ENCODE measurements at regions not wholly inside any gene's neighbourhood (a gene's known extent, or its start where the extent isn't known, plus 50 kb on each side); places are given as distances from the start of the nearest gene placed in this dataset.

GRCh38 chr6:167730441-167730840, 96.3 kb upstream of the AFDN start:
- FAIRE-seq = no peak

DNA sequence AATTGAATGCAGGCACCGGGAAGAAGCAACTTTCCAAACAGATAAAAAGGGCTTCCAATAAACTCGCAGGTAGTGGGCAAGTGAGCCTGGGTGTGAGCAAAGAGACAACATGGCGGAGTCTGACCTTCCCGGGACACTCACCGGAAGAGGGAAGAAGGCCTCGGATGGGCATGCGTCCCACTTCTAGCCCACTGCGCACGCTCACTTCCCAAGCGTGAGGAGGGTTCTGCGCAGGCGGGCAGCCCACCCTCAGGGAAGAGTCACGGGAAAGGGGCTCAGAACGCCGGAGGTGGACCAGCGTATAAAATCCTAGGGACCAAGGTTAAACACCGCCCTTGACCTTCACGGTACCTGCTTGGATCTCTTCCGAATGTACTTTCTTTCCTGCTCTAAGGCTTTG, 95.5 kb upstream of the AFDN start:
- ChIA-PET CTCF (no interaction called here), POLR2A (no interaction called here)
- Histone ChIP-seq H3K9me3 (no peaks in the 10 kb centered on the region), H3K4me3 (no peak overlapping the region), H3K4me1 (peaks cover 4% of the 10 kb centered on the region; the same call in 1 of the 3 replicates), H3K4me2 (no peak overlapping the region), H3K27ac (no peak overlapping the region)
- no peak for TF ChIP-seq CTCF (IDR thresholded peaks at IDR 0.05)
- no peak for TF ChIP-seq CHD4 (IDR thresholded peaks at IDR 0.05; ENCODE audit: borderline replicate concordance)
- TF ChIP-seq JUNB (IDR thresholded peaks at IDR 0.05) = no peak
- ATAC-seq = no peak
- no peak for FAIRE-seq
- 60% methylated on average over 19 of the region's 19 CpGs for whole genome bisulfite sequencing (ENCODE audit: missing lambda C conversion rate)
- no peak for DNase-seq (ENCODE audit: low read depth in 1 of 2, low spot score in 1 of 2)

More at GRCh38 chr6:167730441-167730840, 96.3 kb upstream of the AFDN start:
- ChIA-PET POLR2A (no interaction called here), CTCF (no interaction called here)
- H3K4me1 ChIP-seq = peaks cover under 1% of the 10 kb centered on the region; the same call in 1 of the 3 replicates
- H3K9me3 ChIP-seq = no peaks in the 10 kb centered on the region
- no peak overlapping the region for H3K4me3 ChIP-seq
- ATAC-seq = no peak
- WGBS (ENCODE audit: missing lambda C conversion rate) = 74% methylated on average over 9 of the region's 15 CpGs
- DNase-seq (ENCODE audit: low read depth in 1 of 2, low spot score in 1 of 2) = no peak
- no peak overlapping the region for H3K4me2 ChIP-seq
- no peak overlapping the region for H3K27ac ChIP-seq
- TF ChIP-seq MAFK (IDR thresholded peaks at IDR 0.05; ENCODE audit: partially characterized antibody) (no peak), MYC (IDR thresholded peaks at IDR 0.05; ENCODE audit: borderline replicate concordance, low read length) (no peak), RARB (CRISPR knock-in tag; IDR thresholded peaks at IDR 0.05) (no peak), HDAC2 (IDR thresholded peaks at IDR 0.05) (no peak), FOSL2 (IDR thresholded peaks at IDR 0.05) (no peak), FOSL2 (CRISPR knock-in tag; IDR thresholded peaks at IDR 0.05) (no peak), CHD2 (IDR thresholded peaks at IDR 0.05; ENCODE audit: low read length, partially characterized antibody) (no peak), RCOR1 (IDR thresholded peaks at IDR 0.05; ENCODE audit: low read depth, low read length) (no peak), CTCF (IDR thresholded peaks at IDR 0.05) (no peak)
- TF ChIP-seq, protein P1, sequence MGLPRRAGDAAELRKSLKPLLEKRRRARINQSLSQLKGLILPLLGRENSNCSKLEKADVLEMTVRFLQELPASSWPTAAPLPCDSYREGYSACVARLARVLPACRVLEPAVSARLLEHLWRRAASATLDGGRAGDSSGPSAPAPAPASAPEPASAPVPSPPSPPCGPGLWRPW (IDR thresholded peaks at IDR 0.05) = no peak
- TF ChIP-seq, protein P2, sequence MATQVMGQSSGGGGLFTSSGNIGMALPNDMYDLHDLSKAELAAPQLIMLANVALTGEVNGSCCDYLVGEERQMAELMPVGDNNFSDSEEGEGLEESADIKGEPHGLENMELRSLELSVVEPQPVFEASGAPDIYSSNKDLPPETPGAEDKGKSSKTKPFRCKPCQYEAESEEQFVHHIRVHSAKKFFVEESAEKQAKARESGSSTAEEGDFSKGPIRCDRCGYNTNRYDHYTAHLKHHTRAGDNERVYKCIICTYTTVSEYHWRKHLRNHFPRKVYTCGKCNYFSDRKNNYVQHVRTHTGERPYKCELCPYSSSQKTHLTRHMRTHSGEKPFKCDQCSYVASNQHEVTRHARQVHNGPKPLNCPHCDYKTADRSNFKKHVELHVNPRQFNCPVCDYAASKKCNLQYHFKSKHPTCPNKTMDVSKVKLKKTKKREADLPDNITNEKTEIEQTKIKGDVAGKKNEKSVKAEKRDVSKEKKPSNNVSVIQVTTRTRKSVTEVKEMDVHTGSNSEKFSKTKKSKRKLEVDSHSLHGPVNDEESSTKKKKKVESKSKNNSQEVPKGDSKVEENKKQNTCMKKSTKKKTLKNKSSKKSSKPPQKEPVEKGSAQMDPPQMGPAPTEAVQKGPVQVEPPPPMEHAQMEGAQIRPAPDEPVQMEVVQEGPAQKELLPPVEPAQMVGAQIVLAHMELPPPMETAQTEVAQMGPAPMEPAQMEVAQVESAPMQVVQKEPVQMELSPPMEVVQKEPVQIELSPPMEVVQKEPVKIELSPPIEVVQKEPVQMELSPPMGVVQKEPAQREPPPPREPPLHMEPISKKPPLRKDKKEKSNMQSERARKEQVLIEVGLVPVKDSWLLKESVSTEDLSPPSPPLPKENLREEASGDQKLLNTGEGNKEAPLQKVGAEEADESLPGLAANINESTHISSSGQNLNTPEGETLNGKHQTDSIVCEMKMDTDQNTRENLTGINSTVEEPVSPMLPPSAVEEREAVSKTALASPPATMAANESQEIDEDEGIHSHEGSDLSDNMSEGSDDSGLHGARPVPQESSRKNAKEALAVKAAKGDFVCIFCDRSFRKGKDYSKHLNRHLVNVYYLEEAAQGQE (IDR thresholded peaks at IDR 0.05) = no peak

DNA sequence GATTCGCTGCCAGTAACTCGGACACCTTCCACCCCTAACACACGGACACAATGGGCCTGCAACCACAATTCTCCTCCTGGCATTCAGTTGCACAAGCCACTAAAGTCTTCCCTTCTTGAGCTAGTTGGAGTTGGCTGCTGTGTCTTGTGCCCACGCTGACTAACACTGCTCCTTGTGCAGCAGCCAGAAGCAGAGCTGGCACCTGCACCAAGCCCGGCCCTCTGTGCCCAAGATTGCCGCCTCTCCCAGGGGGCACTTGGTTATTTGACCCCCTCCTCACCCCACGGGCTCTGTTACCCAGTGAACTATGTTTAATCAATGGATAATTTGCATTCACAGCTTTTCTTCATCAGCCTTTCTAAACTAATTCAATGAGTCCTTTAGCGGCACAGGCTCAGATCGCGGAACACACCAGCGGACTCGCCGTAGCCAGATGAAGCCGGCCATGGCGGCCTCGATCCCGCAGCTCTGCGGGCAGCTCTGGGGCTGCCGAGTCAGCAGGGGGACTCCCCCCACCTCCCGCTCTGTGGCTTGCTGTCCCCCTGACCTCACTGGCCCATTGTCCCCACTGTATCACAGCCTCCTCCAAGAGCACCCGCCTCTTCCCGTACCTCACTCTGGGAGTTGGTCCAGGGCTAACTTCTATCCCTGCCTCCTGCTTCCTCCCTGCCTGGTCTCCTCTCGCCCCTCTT, 94.8 kb upstream of the AFDN start:
- WGBS (ENCODE audit: missing lambda C conversion rate) = 61% methylated on average over 23 of the region's 23 CpGs
- peaks cover 4% of the 10 kb centered on the region; the same call in 1 of the 3 replicates for H3K4me1 ChIP-seq
- no peak for FAIRE-seq
- ATAC-seq = no peak
- ChIA-PET CTCF (no interaction called here), POLR2A (no interaction called here)
- H3K27ac ChIP-seq = no peak overlapping the region
- DNase-seq (ENCODE audit: low read depth in 1 of 2, low spot score in 1 of 2) = no peak
- no peak overlapping the region for H3K4me2 ChIP-seq
- H3K9me3 ChIP-seq = no peaks in the 10 kb centered on the region
- no peak overlapping the region for H3K4me3 ChIP-seq
- TF ChIP-seq ZSCAN20 (CRISPR knock-in tag; IDR thresholded peaks at IDR 0.05) (no peak), ZFP36 (IDR thresholded peaks at IDR 0.05; ENCODE audit: borderline replicate concordance, partially characterized antibody) (no peak)
